ENCODE measurements at regions not wholly inside any gene's neighbourhood (a gene's known extent, or its start where the extent isn't known, plus 50 kb on each side); places are given as distances from the start of the nearest gene placed in this dataset.

- Histone ChIP-seq H3K27me3 (replicated peaks in 1 of 2; ENCODE audit: control insufficient read depth in 2 of 2, insufficient read depth in 2 of 2, low read length in 1 of 2) (no peaks in the 10 kb centered on the region), H2AFZ (ENCODE audit: control insufficient read depth, low read depth, low read length) (no peak overlapping the region), H3K4me2 (ENCODE audit: control insufficient read depth, insufficient read depth) (no peak overlapping the region), H3K27ac (ENCODE audit: control insufficient read depth, insufficient read depth) (no peak overlapping the region), H3K4me1 (ENCODE audit: control insufficient read depth, insufficient read depth, low read length) (no peaks in the 10 kb centered on the region), H3K9ac (ENCODE audit: control insufficient read depth, insufficient read depth, low read length) (no peak overlapping the region), H4K20me1 (ENCODE audit: control insufficient read depth, insufficient read depth) (no peaks in the 10 kb centered on the region), H3K4me3 (no peak overlapping the region), H3K79me2 (ENCODE audit: control insufficient read depth, insufficient read depth, low read length) (no peaks in the 10 kb centered on the region), H3K9me3 (replicated peaks; ENCODE audit: control insufficient read depth, insufficient read depth, low read length) (no peaks in the 10 kb centered on the region), H3K36me3 (ENCODE audit: control insufficient read depth in 2 of 2, insufficient read depth in 2 of 2, low read length in 1 of 2) (no peaks in the 10 kb centered on the region)
- TF ChIP-seq JUND (IDR thresholded peaks at IDR 0.05; ENCODE audit: low read depth, low read length) (no peak), TCF3 (IDR thresholded peaks at IDR 0.05; ENCODE audit: borderline replicate concordance, insufficient read depth, low read depth, low read length) (no peak), MTA3 (IDR thresholded peaks at IDR 0.05; ENCODE audit: borderline replicate concordance, low read length) (no peak), POLR2A (IDR thresholded peaks at IDR 0.05; ENCODE audit: low read depth, low read length) (no peak), BCL3 (IDR thresholded peaks at IDR 0.05; ENCODE audit: borderline replicate concordance, insufficient read depth, low read depth, low read length, poor library complexity, severe bottlenecking) (no peak), ZNF24 (IDR thresholded peaks at IDR 0.05) (no peak), RBBP5 (conservative IDR thresholded peaks at IDR 0.05) (no peak), NFXL1 (IDR thresholded peaks at IDR 0.05; ENCODE audit: borderline replicate concordance) (no peak), USF1 (IDR thresholded peaks at IDR 0.05; ENCODE audit: borderline replicate concordance, extremely low read length, insufficient read depth, low read depth, low read length) (no peak), STAT3 (IDR thresholded peaks at IDR 0.05; ENCODE audit: low read depth, low read length) (no peak), BRCA1 (IDR thresholded peaks at IDR 0.05; ENCODE audit: low read depth, low read length) (no peak), HSF1 (IDR thresholded peaks at IDR 0.05; ENCODE audit: low read depth, low read length) (no peak), SP1 (IDR thresholded peaks at IDR 0.05; ENCODE audit: low read depth, low read length) (no peak), PML (IDR thresholded peaks at IDR 0.05; ENCODE audit: low read length) (no peak), RAD51 (IDR thresholded peaks at IDR 0.05) (no peak), NFYA (IDR thresholded peaks at IDR 0.05; ENCODE audit: borderline replicate concordance, low read depth, low read length) (no peak), EGR1 (IDR thresholded peaks at IDR 0.05; ENCODE audit: borderline replicate concordance in 1 of 2, low read depth in 2 of 2, low read length in 2 of 2) (no peak), HDAC2 (IDR thresholded peaks at IDR 0.05) (no peak), FOS (IDR thresholded peaks at IDR 0.05; ENCODE audit: borderline replicate concordance, extremely low read depth, insufficient read length) (no peak)
- in situ Hi-C loops (cut with MboI) = no loop called here
- no peak for ATAC-seq
- SMC1A ChIA-PET (ENCODE audit: uncharacterized antibody, unreplicated experiment) = no interaction called here
- DNase-seq (ENCODE audit: low read depth, low spot score) = no peak
- WGBS (ENCODE audit: insufficient coverage, insufficient replicate concordance, low lambda C conversion rate, missing lambda C conversion rate) = 21% methylated on average over 6 of the region's 6 CpGs
- intact Hi-C loops (cut with micrococcal nuclease; ENCODE audit: unreplicated experiment) = no loop called here
- CTCF ChIA-PET = no interaction called here
- RAD21 ChIA-PET (ENCODE audit: unreplicated experiment) = no interaction called here
- POLR2A ChIA-PET = no interaction called here
- FAIRE-seq = no peak
- BruUV-seq (replicated peaks) = no TSS peak
Measured at GRCh38 chr2:59585655-59586054, 967.8 kb downstream of the BCL11A start.

All from GM12878 (cell line).